HG03039 (cell line): ENCODE measurements at regions not wholly inside any gene's neighbourhood (a gene's known extent, or its start where the extent isn't known, plus 50 kb on each side); places are given as distances from the start of the nearest gene placed in this dataset.

Source experiments
- ATAC-seq: cut with Tn5 transposase; IDR thresholded peaks from one replicate; pipeline ENCODE4 v1.9.1; 2021; ENCODE audit warnings: mild to moderate bottlenecking, moderate library complexity; ENCODE audit not compliant: unreplicated experiment

- ATAC-seq, result peak; percentile 78
Observed at GRCh38 chr2:128623776-128624761, 305.4 kb upstream of the HS6ST1 start.

- no peak for ATAC-seq
Observed at GRCh38 chr2:128624956-128625355, 306.3 kb upstream of the HS6ST1 start.

- no peak for ATAC-seq
Observed at GRCh38 chr2:128625421-128625820, 306.8 kb upstream of the HS6ST1 start.

- no peak for ATAC-seq
Observed at GRCh38 chr2:128625963-128626759, 307.5 kb upstream of the HS6ST1 start.

- ATAC-seq, result no peak
Observed at GRCh38 chr2:128626760-128627511, 308.3 kb upstream of the HS6ST1 start.

- ATAC-seq, result no peak
Observed at GRCh38 chr2:128628206-128628605, 309.5 kb upstream of the HS6ST1 start.

- no peak for ATAC-seq
Observed at GRCh38 chr2:128628996-128629395, 310.3 kb upstream of the HS6ST1 start.

DNA sequence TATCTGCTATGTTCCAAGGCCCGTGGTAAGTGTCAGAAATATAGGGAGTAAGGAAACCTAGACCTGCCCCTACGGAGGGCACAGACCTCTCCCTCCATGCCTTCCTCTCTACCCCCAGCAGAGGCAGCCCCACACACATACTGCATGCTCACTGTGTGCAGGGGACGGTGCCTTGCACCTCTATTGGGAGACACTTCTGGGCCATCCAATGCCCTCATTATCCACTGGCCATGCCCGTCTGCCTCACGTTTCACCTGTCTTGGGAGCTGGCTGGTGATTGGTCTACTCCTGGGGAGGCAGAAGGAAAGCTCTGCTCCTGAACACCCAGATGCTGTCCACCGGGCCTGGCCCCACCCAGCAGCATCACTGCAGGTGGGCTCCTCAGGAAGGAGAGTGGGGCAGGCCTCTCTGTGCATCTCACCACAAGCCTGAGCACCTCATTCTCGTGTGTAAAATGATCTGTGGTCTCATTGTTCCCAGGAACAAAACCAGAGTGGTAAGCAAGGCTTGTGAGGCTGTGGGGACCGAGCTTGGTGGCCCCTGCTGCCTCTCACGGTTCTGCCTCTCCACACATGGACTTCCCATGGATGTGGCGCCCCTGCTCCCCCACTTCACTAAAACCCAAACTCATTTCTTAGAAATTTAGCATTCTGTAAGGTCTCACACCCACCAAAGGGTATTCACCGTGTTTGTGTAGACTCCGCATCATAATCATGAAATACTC is 312.5 kb upstream of the HS6ST1 start:
- ATAC-seq, result no peak

DNA sequence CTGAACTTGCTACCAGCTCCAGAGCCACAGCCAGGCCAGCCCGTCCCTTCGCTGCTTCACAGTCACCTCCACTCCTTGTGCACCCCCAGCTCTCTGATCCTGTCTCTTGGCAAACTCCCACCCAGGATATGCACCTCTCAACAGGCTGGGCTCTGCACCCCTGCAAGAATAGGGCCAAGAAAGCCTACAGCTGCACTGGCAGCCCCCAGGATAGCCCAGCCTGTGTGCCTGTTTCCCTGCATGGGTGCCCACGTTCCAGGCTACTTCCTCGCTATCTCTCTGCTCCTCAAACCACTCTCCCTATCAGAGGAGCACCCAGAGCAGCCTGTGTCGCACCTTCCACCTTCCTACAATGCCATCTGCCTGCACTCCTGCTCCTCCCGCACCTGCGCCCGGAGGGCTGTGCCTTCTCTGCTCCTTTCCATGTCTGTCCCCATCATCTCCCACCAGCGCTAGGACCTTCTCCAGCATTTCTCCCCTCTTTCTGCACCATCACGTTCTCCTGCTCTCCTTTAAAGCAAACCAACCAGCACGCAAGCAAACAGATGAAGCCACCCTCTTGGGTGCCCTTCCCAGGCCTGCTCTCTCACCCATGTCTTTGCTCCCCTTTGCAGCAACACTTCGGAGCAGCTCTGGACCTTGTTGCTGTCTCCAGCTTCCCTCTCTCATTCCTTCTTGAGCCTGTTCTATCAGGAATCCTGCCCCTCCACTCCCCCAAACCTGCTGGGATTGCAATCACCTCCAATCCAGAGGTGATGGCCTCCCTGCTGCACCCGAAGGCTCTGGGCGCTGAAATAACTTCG is 313.2 kb upstream of the HS6ST1 start:
- ATAC-seq, result no peak

DNA sequence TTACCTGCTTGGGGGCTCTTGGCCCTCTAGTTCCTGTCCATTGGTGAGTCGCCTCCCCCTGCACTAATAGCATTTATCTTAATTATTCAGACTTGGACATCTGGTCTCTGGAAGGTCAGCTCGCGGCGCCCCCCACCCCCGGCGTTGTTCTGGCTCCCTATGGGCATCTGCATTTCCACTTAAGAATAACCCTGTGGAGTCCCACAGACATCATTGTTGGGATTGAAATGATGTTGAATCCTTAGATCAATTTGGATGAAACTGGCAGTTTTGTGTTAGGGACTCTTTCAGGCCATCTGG is 313.8 kb upstream of the HS6ST1 start:
- ATAC-seq, result no peak

- ATAC-seq, result no peak
Observed at GRCh38 chr2:128633501-128633900, 314.8 kb upstream of the HS6ST1 start.

DNA sequence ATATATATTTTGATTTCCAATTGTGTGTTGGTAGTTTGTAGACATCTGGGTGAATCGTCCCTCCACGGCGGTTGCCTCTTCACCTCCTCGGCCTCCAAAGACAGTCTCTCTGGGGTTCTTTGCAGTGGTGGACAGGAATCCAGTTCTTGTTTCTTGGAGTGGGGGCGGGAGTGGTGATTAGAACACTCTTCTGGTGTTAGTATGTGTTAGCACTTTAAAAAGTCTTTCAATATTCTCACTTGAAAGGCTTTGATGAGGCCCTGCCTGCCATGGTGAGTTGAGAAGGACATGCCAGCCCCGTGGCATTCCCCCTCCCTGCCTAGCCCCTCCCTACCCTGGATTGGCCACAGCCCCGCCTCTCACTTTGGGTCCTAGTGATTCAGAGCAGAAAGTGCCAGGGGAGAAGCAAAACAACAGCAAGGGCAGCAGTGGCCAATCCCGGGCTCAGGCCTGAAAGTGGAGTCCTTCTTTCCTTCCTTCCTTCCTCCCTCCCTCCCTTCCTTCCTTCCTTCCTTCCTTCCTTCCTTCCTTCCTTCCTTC is 316.8 kb upstream of the HS6ST1 start:
- no peak for ATAC-seq

GRCh38 chr2:128636802-128637147 is 318.1 kb upstream of the HS6ST1 start:
- ATAC-seq, result no peak

DNA sequence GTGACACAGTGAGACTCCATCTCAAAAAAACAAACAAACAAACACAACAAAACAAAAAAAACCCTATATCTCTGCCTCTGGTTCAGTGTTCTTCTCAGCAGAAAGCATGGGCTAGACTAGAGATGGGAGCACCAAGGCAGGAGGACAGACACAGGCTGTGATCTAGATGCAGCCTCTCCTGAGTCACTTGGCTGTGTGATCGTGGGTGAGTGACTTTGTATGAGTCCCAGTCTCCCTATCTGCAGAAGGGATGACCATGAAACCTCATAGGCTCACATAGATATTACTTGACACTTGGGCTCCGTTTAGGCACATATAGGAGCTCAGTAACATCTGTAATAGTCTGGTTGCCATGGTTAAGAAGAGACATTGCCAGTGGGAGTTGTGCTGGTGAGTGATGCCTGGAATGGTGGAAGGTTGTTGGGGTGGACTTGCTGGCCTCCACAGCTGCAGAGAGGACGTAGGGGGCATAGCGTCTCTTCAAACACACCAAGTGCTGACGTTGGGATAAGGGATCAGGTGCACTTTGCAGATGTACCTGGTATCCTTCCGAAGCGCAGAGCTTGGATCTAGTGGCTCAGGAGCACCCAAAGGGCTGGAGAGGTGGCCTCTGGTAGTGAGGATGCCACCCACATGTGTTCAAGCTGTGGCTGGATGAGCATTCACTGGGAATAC is 318.9 kb upstream of the HS6ST1 start:
- no peak for ATAC-seq

DNA sequence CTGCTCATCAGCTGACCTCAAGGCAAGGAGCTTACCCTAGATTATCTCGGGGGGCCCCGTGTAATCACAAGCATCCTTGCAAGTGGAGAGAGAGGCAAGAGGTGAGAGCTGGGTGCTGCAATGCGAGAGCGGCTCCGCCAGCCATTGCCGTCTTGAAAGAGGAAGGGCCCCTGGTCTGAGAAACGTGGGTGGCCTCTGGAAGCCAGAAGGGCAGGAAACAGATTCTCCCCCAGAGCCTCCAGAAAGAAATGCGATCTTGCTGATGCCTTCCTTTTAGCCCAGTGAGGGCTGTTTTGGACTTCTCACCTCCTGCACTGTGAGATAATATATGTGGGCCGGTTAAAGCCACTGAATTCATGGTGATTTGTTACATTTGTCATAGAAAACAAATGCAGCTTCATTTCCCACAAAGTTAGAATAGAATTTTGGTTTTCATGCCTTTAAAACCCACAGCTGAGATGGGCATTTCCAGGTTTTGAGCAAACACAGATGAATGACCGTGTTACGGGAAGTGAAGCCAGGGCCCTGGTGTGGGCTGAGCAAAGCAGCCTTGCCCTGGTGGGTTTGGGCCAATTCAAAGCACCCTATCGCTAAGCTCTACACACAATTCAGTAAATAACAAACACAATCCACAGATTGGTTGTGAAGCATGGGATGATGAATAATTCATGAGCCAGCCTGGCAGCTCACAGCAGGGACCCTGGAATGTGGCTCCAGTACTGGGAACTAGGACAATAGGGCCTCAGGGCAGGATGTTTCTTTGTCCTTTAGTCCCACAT is 319.9 kb upstream of the HS6ST1 start:
- no peak for ATAC-seq

- no peak for ATAC-seq
Observed at GRCh38 chr2:128639120-128639477, 320.4 kb upstream of the HS6ST1 start.

GRCh38 chr2:128639693-128640092 is 321.0 kb upstream of the HS6ST1 start:
- ATAC-seq, result no peak

DNA sequence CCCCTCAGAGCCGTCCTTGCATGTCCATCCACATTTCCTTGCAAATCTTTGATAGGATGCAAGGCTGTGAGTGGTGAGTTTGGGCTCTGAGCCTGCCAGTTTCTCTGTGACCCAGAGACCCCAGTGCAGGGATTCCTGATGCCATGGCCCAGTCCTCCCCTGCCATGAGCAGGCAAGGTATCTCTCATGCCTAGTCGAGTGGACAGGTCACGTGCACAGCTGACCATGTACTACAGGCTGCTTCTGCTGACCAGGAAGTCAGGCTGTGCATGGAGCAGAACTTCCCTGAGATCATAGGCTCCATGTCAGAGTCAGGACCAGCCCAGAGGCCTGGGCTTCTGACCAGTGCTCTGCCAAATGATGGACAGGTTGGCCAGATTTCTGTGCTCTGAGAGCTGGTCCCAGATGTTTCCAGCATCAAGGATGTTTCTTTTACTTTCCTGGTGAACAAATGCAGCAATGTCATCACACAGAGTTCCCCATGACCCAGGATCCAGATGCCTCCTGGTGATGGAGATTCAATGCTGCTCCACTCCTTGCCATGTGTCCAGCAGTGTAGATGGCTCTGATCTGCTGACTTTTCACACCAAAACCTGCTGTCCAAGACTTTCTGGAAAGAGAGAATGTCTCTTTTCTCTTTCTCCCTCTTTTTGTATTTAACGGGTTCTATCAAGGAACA is 321.6 kb upstream of the HS6ST1 start:
- ATAC-seq, result no peak
